ENCODE measurements at regions not wholly inside any gene's neighbourhood (a gene's known extent, or its start where the extent isn't known, plus 50 kb on each side); places are given as distances from the start of the nearest gene placed in this dataset.

DNA sequence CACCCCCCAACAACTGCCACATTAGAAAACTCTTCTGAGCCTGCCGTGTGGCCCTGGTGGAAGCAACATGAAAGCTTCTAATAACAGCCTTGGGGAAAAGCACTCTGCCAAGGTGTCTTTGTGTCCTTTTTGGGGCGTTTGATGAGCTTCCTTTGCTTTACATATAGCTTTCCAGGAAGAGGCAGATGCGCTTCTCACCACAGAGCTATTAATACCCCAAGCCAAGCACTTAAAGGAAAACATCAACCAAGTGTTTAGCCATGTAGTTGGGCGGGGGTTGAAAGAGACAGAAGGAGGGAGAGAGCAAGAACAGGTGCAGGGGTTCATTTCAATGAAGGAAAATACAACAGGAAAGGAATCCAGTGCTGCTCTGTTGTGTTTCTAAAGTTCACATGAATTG is 176.1 kb downstream of the VAPA start:
- TF ChIP-seq EZH2 (optimal IDR thresholded peaks at IDR 0.05; ENCODE audit: low read depth, low read length): no peak
- TF ChIP-seq, protein P1, sequence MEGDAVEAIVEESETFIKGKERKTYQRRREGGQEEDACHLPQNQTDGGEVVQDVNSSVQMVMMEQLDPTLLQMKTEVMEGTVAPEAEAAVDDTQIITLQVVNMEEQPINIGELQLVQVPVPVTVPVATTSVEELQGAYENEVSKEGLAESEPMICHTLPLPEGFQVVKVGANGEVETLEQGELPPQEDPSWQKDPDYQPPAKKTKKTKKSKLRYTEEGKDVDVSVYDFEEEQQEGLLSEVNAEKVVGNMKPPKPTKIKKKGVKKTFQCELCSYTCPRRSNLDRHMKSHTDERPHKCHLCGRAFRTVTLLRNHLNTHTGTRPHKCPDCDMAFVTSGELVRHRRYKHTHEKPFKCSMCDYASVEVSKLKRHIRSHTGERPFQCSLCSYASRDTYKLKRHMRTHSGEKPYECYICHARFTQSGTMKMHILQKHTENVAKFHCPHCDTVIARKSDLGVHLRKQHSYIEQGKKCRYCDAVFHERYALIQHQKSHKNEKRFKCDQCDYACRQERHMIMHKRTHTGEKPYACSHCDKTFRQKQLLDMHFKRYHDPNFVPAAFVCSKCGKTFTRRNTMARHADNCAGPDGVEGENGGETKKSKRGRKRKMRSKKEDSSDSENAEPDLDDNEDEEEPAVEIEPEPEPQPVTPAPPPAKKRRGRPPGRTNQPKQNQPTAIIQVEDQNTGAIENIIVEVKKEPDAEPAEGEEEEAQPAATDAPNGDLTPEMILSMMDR (IDR thresholded peaks at IDR 0.05; ENCODE audit: low read length): no peak

All from MM.1S (cell line).